H9 (cell line): ENCODE measurements at regions not wholly inside any gene's neighbourhood (a gene's known extent, or its start where the extent isn't known, plus 50 kb on each side); places are given as distances from the start of the nearest gene placed in this dataset.

ENCODE experiments used
- DNase-seq: peaks from one replicate; pipeline ENCODE4 v3.0.0-alpha.2; 2017
- H2AFZ ChIP-seq: one replicate; pipeline ENCODE4 v1.6.1; 2013; ENCODE audit warnings: mild to moderate bottlenecking, low read length, control low read depth, moderate library complexity
- H2AK5ac ChIP-seq: 2 replicates; pipeline ENCODE4 v1.6.1; 2013; ENCODE audit warnings: low read length, control low read depth, mixed read lengths; ENCODE audit not compliant: insufficient read length
- H2BK120ac ChIP-seq: one replicate; pipeline ENCODE4 v1.6.1; 2013; ENCODE audit warnings: low read depth, mild to moderate bottlenecking, low read length, control low read depth, inconsistent platforms; ENCODE audit not compliant: poor library complexity, severe bottlenecking
- H2BK12ac ChIP-seq: 2 replicates; pipeline ENCODE4 v1.6.1; 2013; ENCODE audit warnings: low read length, control low read depth, mixed read lengths, low read depth; ENCODE audit not compliant: insufficient read length
- H2BK15ac ChIP-seq: 2 replicates; pipeline ENCODE4 v1.6.1; 2013; ENCODE audit warnings: low read depth, low read length, control low read depth
- H2BK20ac ChIP-seq: one replicate; pipeline ENCODE4 v1.6.1; 2013; ENCODE audit warnings: low read depth, mild to moderate bottlenecking, low read length, control low read depth, inconsistent platforms; ENCODE audit not compliant: poor library complexity, severe bottlenecking
- H2BK5ac ChIP-seq: 2 replicates; pipeline ENCODE4 v1.6.1; 2013; ENCODE audit warnings: low read length, control low read depth, mixed read lengths; ENCODE audit not compliant: insufficient read length
- H3K14ac ChIP-seq: 2 replicates; pipeline ENCODE4 v1.6.1; 2013; ENCODE audit warnings: low read length, control low read depth; ENCODE audit not compliant: insufficient read depth
- H3K18ac ChIP-seq: 2 replicates; pipeline ENCODE4 v1.6.1; 2013; ENCODE audit warnings: low read depth, mild to moderate bottlenecking, mixed read lengths, low read length, control low read depth; ENCODE audit not compliant: insufficient read length
- H3K23ac ChIP-seq: 2 replicates; pipeline ENCODE4 v1.6.1; 2013; ENCODE audit warnings: low read length, control low read depth, mixed read lengths, low read depth; ENCODE audit not compliant: insufficient read length
- H3K23me2 ChIP-seq: 2 replicates; pipeline ENCODE4 v1.6.1; 2013; ENCODE audit warnings: low read depth, mild to moderate bottlenecking, mixed read lengths, low read length, control low read depth; ENCODE audit not compliant: insufficient read length, poor library complexity, severe bottlenecking
- H3K27ac ChIP-seq: 2 replicates; pipeline ENCODE4 v1.5.1; 2013; ENCODE audit warnings: low read length, control low read depth, mixed read lengths, low read depth; ENCODE audit not compliant: insufficient read length
- H3K27me3 ChIP-seq: 2 replicates; pipeline ENCODE4 v1.6.1; 2013; ENCODE audit warnings: low read length, control low read depth, inconsistent platforms; ENCODE audit not compliant: insufficient read depth
- H3K4ac ChIP-seq: 2 replicates; pipeline ENCODE4 v1.6.1; 2013; ENCODE audit warnings: low read depth, mild to moderate bottlenecking, control low read depth, inconsistent platforms, low read length, moderate library complexity
- H3K4me1 ChIP-seq: 2 replicates; pipeline ENCODE4 v1.6.1; 2013; ENCODE audit warnings: low read length, control low read depth, inconsistent platforms; ENCODE audit not compliant: insufficient read depth
- H3K4me2 ChIP-seq: 2 replicates; pipeline ENCODE4 v1.6.1; 2013; ENCODE audit warnings: low read length, control low read depth, mixed read lengths; ENCODE audit not compliant: insufficient read length, insufficient read depth
- H3K56ac ChIP-seq: 2 replicates; pipeline ENCODE4 v1.6.1; 2013; ENCODE audit warnings: low read depth, mild to moderate bottlenecking, mixed read lengths, low read length, control low read depth; ENCODE audit not compliant: insufficient read length
- H3K79me1 ChIP-seq: 2 replicates; pipeline ENCODE4 v1.6.1; 2013; ENCODE audit warnings: low read depth, mild to moderate bottlenecking, moderate library complexity, low read length, control low read depth, inconsistent platforms; ENCODE audit not compliant: insufficient read depth, poor library complexity, severe bottlenecking
- H3K79me2 ChIP-seq: 2 replicates; pipeline ENCODE4 v1.6.1; 2013; ENCODE audit warnings: low read length, control low read depth, inconsistent platforms; ENCODE audit not compliant: insufficient read depth
- H3K9ac ChIP-seq: 2 replicates; pipeline ENCODE4 v1.6.1; 2013; ENCODE audit warnings: low read length, control low read depth, mixed read lengths; ENCODE audit not compliant: insufficient read length; ENCODE audit errors: extremely low read depth
- H3K9me3 ChIP-seq: one replicate; pipeline ENCODE4 v1.6.1; 2013; ENCODE audit warnings: low read depth, low read length, inconsistent platforms; ENCODE audit not compliant: control insufficient read depth
- H3T11ph ChIP-seq: one replicate; pipeline ENCODE4 v1.6.1; 2013; ENCODE audit warnings: mild to moderate bottlenecking, low read length, control low read depth, inconsistent platforms
- H4K20me1 ChIP-seq: one replicate; pipeline ENCODE4 v1.6.1; 2013; ENCODE audit not compliant: control insufficient read depth, insufficient read length, insufficient read depth
- H4K5ac ChIP-seq: 2 replicates; pipeline ENCODE4 v1.6.1; 2013; ENCODE audit warnings: low read depth, mild to moderate bottlenecking, mixed read lengths, low read length, control low read depth; ENCODE audit not compliant: insufficient read length
- H4K8ac ChIP-seq: replicated peaks from 2 replicates; pipeline ENCODE4 v1.6.1; 2013; ENCODE audit warnings: low read length, control low read depth, mixed read lengths, low read depth; ENCODE audit not compliant: insufficient read length
- H4K91ac ChIP-seq: 2 replicates; pipeline ENCODE4 v1.6.1; 2013; ENCODE audit warnings: low read depth, mild to moderate bottlenecking, moderate library complexity, mixed read lengths, low read length, control low read depth; ENCODE audit not compliant: insufficient read length
- H3K27ac Mint-ChIP-seq, 3 experiments: 2 replicates in 2 of 3; 3 replicates in 1 of 3; pipeline ENCODE4 v1.8.0; 2020 to 2021; ENCODE audit warnings: mixed read lengths in 3 of 3, mild to moderate bottlenecking in 1 of 3, moderate library complexity in 1 of 3
- H3K27me3 Mint-ChIP-seq: 2 replicates; pipeline ENCODE4 v1.8.0; 2021; ENCODE audit warnings: low read depth, mild to moderate bottlenecking, moderate library complexity, mixed read lengths
- H3K36me3 Mint-ChIP-seq, 3 experiments: 2 replicates in 2 of 3; 3 replicates in 1 of 3; pipeline ENCODE4 v1.8.0; 2020 to 2021; ENCODE audit warnings: low read depth in 3 of 3, mixed read lengths in 3 of 3; ENCODE audit not compliant: insufficient read depth in 1 of 3
- H3K4me1 Mint-ChIP-seq, 2 experiments: 2 replicates each; pipeline ENCODE4 v1.8.0; 2020; ENCODE audit warnings: mixed read lengths in 2 of 2
- H3K4me3 Mint-ChIP-seq, 2 experiments: 2 replicates in 1 of 2; 3 replicates in 1 of 2; pipeline ENCODE4 v1.8.0; 2020 to 2021; ENCODE audit warnings: mild to moderate bottlenecking in 2 of 2, mixed read lengths in 2 of 2, moderate library complexity in 1 of 2
- H3K9me3 Mint-ChIP-seq, 2 experiments: 2 replicates in 1 of 2; 3 replicates in 1 of 2; pipeline ENCODE4 v1.8.0; 2020; ENCODE audit warnings: mild to moderate bottlenecking in 2 of 2, mixed read lengths in 2 of 2, moderate library complexity in 1 of 2
- CTCF ChIP-seq: fragments of 200-600 bp; sonication (generic); conservative IDR thresholded peaks from 3 replicates; pipeline ENCODE4 v1.8.0; 2021; ENCODE audit warnings: antibody characterized with exemption, mild to moderate bottlenecking
- WGBS: extraction: QIAGEN DNeasy Blood & Tissue Kit; methylation state at CpG from one replicate; pipeline ENCODE4 v1.1.7; 2013; ENCODE audit warnings: missing lambda C conversion rate, low lambda C conversion rate, mixed read lengths; ENCODE audit not compliant: insufficient read length; ENCODE audit errors: extremely low coverage; 5-methylcytosine and 5-hydroxymethylcytosine counted together

DNA sequence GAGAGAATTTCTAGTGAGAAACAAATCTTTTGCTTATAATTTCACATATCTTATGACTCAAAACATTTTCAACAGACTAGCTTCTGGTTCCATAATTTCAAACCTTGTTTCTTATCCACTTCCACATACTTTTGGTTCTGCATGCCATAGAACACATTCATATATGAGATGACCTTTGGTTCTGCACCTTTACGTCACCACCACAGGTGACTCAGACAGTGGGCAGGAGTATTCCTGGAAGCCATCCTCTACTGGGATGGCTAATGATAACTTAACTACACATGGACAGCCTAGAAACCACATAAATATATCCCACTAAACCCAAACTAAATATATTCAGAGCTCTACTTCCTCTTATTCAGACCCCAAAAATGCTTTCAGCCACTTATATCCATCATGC lies 133.3 kb downstream of the DCK start:
- H2BK20ac ChIP-seq, result no peak overlapping the region
- H4K91ac ChIP-seq, result no peak overlapping the region
- Mint-ChIP-seq H3K36me3 (peaks cover 0 to 3% (median under 1%) of the 10 kb centered on the region in 3 experiments; a peak in 4 of 7 replicates), H3K4me3 (no peak overlapping the region), H3K27ac (no peak overlapping the region; a peak in 1 of 7 replicates), H3K4me1 (no peaks in the 10 kb centered on the region), H3K27me3 (no peaks in the 10 kb centered on the region), H3K9me3 (peaks cover 3% of the 10 kb centered on the region in 2 experiments; a peak in 4 of 5 replicates)
- H3K23ac ChIP-seq, result no peak overlapping the region
- no peak overlapping the region for H2BK120ac ChIP-seq
- H2AK5ac ChIP-seq, result no peak overlapping the region
- H3K27ac ChIP-seq, result no peak overlapping the region
- no peak overlapping the region for H2BK15ac ChIP-seq
- H3K79me1 ChIP-seq, result no peaks in the 10 kb centered on the region
- H3K27me3 ChIP-seq, result no peaks in the 10 kb centered on the region
- no peak overlapping the region for H3K4ac ChIP-seq
- H3K18ac ChIP-seq, result no peak overlapping the region
- no peaks in the 10 kb centered on the region for H3K23me2 ChIP-seq
- H3K56ac ChIP-seq, result no peak overlapping the region
- WGBS, result no CpG with 5 or more reads among the region's 1 CpG
- H3K4me2 ChIP-seq, result no peak overlapping the region
- no peak overlapping the region for H3K9ac ChIP-seq
- no peak for TF ChIP-seq CTCF
- H4K8ac ChIP-seq, result no peak overlapping the region
- H2BK12ac ChIP-seq, result no peak overlapping the region
- no peak overlapping the region for H2AFZ ChIP-seq
- H2BK5ac ChIP-seq, result no peak overlapping the region
- H3T11ph ChIP-seq, result no peak overlapping the region
- no peaks in the 10 kb centered on the region for H4K20me1 ChIP-seq
- H3K14ac ChIP-seq, result no peak overlapping the region
- no peak for DNase-seq
- H3K4me1 ChIP-seq, result no peaks in the 10 kb centered on the region
- H3K9me3 ChIP-seq, result no peaks in the 10 kb centered on the region
- no peak overlapping the region for H4K5ac ChIP-seq
- no peaks in the 10 kb centered on the region for H3K79me2 ChIP-seq
